HG03135 (cell line): ENCODE measurements at regions not wholly inside any gene's neighbourhood (a gene's known extent, or its start where the extent isn't known, plus 50 kb on each side); places are given as distances from the start of the nearest gene placed in this dataset.

Experiments
- ATAC-seq: cut with Tn5 transposase; IDR thresholded peaks from one replicate; pipeline ENCODE4 v1.9.1; 2021; ENCODE audit warnings: mild to moderate bottlenecking, moderate library complexity; ENCODE audit not compliant: unreplicated experiment

GRCh38 chr3:34219556-34219955 is 421.1 kb downstream of the PDCD6IP start:
- ATAC-seq = no peak

GRCh38 chr3:34225821-34226366 is 427.5 kb downstream of the PDCD6IP start:
- no peak for ATAC-seq

DNA sequence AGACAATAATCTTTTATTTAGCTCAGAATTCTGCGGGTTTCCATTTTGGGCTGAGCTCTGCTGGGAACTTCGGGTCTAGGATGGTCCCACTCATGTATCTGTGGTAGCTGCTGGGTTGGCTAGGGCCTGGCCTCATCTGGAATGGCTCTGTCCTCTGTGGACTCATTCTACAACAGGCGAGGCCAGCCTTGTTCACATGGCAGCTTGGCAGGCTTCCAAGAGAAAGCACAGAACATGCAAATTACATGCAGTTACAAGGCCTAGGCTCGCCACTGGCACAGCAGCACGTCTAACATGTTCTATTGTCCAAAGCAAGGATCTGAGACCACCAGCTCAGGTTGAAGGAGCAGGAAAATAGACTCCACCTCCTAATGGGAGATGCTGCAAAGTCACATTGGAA is 431.4 kb downstream of the PDCD6IP start:
- ATAC-seq = no peak

GRCh38 chr3:34235096-34235495 is 436.7 kb downstream of the PDCD6IP start:
- no peak for ATAC-seq

DNA sequence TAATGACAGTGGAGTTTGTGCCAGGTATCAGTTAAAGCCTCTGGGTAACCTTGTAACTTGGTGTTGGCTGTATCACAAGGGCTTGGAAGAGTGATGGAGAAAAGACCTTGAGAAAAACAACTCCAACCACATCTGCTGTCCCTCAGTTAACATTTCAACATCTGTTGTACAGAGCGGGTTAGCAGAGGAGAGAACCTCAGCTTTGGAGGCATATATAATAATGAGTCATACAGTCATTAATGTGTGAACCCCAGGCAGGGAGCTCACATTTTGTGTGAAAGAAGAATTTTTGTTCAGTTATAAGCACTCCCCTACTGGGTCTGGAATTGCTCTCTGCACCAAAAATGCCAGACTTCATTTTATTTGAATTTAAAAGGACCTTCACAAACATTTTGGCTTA is 439.5 kb downstream of the PDCD6IP start:
- ATAC-seq = no peak

DNA sequence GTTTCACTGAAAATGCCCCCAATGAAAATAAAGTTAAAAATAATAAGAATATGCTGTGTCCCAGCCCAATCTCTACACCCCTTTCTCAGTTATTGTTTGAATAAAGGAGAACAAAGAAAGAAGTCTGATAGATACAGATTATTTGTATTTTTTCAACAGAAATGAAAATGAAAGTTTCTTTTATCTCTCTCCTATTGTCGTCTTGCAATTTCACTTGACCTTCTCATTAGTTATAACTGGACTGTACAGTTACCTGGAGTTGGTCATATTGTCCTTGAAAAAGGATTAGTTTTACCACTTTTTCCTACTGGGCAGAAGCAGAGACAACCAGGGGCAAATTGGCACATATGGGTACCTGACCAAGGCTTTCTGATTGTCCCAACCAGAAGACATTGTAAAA is 440.0 kb downstream of the PDCD6IP start:
- no peak for ATAC-seq

DNA sequence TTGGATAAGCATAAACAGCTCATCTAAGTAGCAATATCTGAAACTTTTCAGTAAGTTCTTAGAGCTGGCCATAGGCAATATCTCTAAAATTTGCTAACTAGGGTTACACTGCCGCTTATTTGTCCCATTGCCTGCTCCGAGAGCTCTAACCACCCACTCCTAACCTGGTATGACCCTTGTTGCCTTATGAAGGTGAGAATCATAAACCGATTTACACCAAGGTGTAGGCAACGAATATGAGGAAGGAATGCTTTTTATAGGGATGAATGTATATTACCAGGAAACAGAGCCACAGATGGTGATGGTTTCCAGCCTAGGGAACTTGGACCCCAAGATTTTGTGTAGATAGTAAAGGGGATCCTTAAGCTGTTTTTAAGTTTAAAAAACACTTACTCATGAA is 440.9 kb downstream of the PDCD6IP start:
- ATAC-seq = no peak

GRCh38 chr3:34239875-34240274 is 441.4 kb downstream of the PDCD6IP start:
- no peak for ATAC-seq

- ATAC-seq = no peak
Measured at GRCh38 chr3:34247401-34247800, 449.0 kb downstream of the PDCD6IP start.

DNA sequence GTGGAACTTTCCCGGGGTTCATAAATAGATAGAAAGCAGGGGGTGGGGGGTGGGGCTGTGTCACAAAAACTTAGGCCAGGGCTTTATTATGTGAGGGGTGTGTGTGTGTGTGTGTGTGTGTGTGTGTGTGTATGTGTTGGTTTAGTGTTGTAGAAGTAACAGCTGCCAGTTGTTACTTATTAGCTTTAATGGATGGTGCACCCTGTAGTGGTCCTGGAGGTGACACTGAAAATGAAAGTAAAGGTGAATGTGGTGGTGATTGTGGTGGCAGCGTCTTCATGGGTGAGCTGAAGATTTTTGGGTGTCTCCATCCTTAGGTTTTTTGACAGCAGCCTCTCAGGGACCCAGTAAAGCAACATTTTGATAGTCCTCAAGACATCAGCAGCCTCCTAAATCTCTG is 449.9 kb downstream of the PDCD6IP start:
- peak; percentile 98 for ATAC-seq

DNA sequence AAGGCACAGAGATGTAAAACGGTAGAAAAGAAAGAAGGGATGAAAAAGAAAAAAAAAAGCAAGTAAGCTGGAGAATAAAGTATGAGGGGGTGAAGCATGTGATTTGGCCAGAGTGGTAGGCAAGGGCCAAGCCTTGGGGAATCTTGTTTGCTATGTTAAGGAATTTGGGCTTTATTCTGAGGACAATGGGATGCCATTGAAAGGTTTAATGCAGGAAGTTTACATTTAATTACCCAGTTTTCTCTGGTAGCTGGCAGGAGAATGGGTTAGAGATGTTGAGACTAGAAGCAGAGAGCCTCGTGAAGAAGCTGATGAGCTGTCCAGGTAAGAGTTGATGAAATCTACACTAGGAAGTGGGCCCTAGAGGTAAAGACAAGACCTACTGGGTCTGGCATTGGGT is 455.9 kb downstream of the PDCD6IP start:
- no peak for ATAC-seq

GRCh38 chr3:34256021-34256420 is 457.6 kb downstream of the PDCD6IP start:
- ATAC-seq = no peak

DNA sequence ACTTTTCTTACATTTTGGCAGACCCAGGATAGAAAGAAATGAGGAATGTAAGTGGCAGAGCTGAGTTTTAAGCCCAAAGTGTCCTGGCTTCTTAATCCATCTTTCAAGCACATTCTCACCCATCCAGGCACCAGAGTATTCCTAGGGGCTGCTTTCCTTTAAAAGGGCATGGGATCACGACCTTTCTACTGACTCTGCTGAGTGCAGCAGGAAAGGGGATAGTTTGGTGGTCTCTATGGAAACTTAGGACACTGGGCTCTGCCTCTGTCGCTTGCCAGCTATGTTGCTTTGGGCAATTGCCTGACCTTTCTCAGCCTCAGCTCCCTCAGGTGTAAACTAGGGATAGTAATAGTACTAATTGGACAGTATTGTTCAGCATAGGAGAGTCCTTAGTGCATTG is 458.4 kb downstream of the PDCD6IP start:
- ATAC-seq = no peak

DNA sequence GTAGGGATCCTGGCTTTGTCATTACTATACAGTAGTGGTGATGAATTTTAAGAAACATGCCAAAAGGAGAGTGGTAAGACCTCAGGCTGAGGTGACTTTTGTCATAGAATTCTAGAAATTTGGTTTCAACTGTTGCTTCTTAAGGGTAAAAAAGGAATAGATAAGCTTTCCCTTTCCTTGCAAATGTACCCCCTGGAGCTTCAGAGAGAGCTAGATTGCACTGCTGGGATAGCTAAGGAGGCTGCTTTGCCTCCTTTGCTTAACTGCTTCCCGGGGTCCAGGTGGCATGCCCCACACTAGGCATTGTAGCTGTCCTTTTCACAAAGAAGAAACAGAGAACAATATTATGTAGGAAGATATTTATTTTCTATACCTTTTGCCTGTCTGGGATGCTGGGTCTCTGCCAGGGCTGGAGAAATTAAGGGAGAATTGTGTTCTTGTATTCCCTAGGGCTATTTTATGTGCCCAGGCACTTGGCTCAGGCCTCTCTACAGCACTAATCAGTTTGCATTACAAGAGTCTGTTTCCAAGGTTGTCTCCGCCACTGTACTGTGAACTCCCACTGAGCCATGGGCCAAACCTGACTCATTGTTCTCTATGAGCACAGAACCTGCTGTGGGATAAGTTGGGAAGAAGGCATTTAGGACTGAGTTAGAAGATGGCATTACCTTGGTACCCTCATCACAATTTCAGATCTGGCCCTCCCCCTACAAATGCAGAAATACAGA is 460.0 kb downstream of the PDCD6IP start:
- ATAC-seq = no peak

DNA sequence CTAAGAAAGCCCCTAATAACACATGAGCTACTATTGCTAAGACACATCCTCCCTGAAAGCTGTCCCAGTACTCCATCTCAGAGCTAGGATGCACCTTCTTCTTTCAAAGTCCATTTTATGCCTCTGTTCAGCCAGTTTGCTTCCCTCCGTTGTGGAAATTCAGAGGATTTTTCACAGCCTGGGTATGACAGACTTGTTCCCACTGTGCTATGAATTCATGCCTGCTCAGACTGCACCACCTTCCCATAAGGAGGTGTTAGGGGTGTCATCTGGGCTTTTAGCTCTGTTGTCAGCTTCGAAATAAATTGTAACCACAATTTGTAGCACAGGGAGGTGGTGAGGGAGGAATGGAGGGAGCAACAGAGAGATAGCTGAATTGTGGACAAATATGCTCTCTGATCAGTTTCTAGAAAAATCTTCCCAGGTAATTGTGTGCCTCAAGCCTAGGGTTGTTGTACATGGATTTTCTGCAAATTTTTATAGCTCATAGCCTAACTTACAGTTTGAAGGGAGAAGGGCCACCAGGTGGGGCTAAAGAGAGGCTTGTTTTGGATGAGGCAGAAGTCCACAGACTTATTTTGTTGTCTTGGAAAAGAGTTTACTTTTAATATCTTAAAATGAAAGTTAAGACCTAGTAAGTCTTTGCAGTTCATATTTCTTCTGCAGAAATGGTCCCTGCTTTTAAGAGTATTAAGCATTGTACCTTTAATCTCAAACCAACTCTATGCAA is 462.0 kb downstream of the PDCD6IP start:
- no peak for ATAC-seq

DNA sequence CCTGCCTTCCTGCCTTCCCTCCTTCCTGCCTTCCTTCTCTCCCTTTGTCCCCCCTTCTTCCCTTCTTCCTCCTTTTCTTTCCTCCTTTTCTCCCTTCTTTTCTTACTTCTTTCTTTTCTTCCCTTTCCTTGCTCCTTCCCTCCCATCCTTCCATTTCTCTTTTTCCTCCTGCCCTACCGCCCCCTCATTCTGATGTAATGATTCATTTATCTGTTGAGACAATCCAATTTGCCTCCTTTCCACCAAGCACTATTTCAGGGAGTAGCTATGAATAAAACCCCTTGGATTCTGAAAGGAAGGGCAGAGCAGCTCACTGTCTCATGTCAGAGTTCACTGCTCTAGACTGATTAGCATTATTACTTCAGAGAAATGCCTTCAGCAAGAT is 462.6 kb downstream of the PDCD6IP start:
- ATAC-seq = no peak

- no peak for ATAC-seq
Measured at GRCh38 chr3:34263101-34263621, 464.7 kb downstream of the PDCD6IP start.

- ATAC-seq = no peak
Measured at GRCh38 chr3:34264337-34265041, 466.1 kb downstream of the PDCD6IP start.

DNA sequence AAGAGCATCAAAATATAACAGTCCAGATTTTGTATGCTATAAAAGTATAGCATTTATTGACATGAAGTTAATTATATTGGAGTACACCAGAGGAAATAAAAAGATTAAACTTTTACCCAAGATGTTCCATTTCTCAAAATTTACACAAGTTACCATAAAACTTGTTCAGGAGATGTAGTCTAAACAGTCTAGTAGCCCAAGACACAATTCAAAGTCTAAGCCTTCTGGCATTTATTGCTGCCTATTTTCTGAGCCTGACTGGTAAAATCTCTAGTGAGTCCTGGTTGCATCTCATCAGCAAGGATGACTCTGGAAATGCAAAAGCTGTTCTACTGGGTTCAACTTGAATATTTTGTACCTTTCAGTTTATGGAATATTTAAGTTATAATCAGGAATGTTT is 468.7 kb downstream of the PDCD6IP start:
- no peak for ATAC-seq

- no peak for ATAC-seq
Measured at GRCh38 chr3:34268032-34268709, 469.7 kb downstream of the PDCD6IP start.

DNA sequence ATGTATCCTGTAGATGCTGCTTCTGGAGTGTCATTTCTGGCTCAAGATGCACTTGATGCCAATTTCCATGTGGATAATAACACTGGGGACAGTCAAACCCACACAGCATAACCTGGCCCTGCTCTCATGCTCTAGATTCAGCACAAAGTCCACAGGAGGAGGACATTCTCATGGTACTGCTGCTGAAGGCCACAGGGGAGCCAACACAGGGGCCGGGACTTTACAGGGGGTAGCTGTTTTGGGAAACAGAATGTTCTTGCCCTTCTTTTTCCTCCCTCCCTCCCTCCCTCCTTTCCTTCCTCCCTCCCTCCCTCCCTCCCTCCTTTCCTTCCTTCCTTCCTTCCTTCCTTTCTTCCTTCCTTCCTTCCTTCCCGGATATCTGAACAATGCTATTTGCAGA is 477.4 kb downstream of the PDCD6IP start:
- no peak for ATAC-seq
